ENCODE measurements at regions not wholly inside any gene's neighbourhood (a gene's known extent, or its start where the extent isn't known, plus 50 kb on each side); places are given as distances from the start of the nearest gene placed in this dataset.

DNA sequence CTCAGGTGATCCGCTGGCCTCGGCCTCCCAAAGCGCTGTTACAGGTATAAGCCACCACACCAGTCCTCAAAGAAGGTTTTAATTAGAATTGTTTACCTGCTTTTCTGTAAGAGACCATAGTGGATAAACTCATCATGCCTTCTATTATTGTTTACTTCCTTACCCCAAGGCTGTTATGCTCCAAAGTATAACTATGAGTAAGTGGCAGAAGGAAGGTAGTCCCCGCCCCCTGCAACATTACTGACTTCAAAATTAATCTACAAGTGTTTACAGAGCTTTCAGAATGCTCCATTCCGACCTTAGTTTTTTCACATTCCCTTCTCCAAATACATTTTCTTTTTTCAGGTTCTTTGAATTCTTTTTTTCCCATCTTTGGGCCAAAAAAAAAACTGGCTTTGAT is 480.5 kb upstream of the NOX3 start:
- TF ChIP-seq, protein P1, sequence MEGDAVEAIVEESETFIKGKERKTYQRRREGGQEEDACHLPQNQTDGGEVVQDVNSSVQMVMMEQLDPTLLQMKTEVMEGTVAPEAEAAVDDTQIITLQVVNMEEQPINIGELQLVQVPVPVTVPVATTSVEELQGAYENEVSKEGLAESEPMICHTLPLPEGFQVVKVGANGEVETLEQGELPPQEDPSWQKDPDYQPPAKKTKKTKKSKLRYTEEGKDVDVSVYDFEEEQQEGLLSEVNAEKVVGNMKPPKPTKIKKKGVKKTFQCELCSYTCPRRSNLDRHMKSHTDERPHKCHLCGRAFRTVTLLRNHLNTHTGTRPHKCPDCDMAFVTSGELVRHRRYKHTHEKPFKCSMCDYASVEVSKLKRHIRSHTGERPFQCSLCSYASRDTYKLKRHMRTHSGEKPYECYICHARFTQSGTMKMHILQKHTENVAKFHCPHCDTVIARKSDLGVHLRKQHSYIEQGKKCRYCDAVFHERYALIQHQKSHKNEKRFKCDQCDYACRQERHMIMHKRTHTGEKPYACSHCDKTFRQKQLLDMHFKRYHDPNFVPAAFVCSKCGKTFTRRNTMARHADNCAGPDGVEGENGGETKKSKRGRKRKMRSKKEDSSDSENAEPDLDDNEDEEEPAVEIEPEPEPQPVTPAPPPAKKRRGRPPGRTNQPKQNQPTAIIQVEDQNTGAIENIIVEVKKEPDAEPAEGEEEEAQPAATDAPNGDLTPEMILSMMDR (IDR thresholded peaks at IDR 0.05; ENCODE audit: low read depth, low read length, missing control alignments) = no peak
- H3K4me3 ChIP-seq (ENCODE audit: low read depth, low read length) = no peak overlapping the region
- no peak for DNase-seq (ENCODE audit: low read depth)
- in situ Hi-C loops (cut with HindIII; ENCODE audit: low sequenced_read_pairs) = no loop called here

DNA sequence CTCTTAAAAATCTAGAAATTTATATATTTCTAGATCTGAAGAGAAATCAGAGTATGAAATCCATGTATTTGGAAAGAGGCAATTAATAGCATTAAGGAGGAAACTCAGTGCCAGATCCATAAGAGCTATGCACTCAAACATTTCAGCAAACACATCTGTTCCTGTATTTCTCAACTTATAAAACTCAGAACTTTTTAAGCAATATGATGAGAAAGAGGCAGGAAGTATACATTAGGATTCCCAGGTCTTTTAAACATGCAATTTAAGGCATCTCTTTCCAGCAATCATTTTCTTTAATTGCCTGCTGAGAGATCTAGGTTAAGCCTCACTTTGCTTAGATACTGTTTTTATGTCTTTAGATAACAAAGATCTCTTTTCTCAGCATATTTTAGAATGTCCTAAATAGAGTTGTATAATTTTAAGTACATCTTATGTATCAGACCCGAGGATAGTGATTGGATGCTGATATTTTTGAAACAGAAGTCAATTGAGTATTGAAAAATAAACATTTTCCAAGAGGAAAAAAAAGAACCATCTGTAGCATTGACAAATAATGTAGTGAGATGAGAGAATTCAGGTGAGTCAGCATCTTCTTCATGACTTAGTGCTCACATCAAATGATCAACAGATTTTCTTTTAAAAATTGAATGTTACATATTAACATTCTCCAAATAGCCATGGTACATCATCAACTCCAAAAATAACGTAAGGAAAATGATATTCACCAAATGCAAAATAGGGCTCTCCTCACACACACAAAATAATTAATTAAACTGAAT is 461.4 kb upstream of the NOX3 start:
- no peak overlapping the region for H3K4me3 ChIP-seq (ENCODE audit: low read depth, low read length)
- DNase-seq (ENCODE audit: low read depth) = no peak
- TF ChIP-seq, protein P1 (IDR thresholded peaks at IDR 0.05; ENCODE audit: low read depth, low read length, missing control alignments) = no peak
- in situ Hi-C loops (cut with HindIII; ENCODE audit: low sequenced_read_pairs) = no loop called here

DNA sequence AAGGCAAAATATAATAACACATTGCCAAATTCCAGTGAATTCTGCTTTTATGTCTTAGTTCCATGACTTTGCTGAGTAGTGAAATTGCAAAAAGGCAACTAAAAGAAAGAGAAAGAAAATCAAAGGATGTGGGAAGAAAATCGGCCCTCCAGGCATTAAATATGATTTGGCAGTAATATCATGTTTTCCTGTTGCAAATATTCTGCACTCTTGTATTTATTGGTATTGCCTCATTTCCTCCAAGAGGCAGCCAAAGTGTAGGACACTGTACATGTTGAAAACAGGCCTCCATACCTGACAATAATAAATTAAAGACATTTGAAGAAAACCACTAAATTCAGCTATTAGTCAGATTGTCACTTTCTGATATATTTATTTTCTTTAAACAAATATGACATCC is 460.0 kb upstream of the NOX3 start:
- TF ChIP-seq, protein P1 (IDR thresholded peaks at IDR 0.05; ENCODE audit: low read depth, low read length, missing control alignments) = no peak
- no peak for DNase-seq (ENCODE audit: low read depth)
- in situ Hi-C loops (cut with HindIII; ENCODE audit: low sequenced_read_pairs) = no loop called here
- no peak overlapping the region for H3K4me3 ChIP-seq (ENCODE audit: low read depth, low read length)

DNA sequence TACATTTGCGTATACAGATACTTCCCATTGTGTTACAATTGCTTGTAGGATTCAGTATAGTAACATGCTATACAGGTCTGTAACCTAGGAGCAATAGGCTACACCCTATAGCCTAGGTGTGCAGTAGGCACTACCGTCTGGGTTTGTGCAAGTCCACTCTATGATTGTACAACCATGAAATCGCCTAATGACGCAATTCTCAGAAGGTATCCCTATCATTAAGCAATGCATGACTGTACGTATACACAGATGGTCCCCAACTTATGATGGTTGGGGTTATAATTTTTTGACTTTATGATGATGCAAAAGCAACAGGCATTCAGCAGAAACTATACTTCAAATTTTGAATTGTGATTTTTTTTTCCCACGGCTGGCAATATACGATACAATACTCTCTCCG is 458.2 kb upstream of the NOX3 start:
- no peak for DNase-seq (ENCODE audit: low read depth)
- TF ChIP-seq, protein P1 (IDR thresholded peaks at IDR 0.05; ENCODE audit: low read depth, low read length, missing control alignments) = no peak

DNA sequence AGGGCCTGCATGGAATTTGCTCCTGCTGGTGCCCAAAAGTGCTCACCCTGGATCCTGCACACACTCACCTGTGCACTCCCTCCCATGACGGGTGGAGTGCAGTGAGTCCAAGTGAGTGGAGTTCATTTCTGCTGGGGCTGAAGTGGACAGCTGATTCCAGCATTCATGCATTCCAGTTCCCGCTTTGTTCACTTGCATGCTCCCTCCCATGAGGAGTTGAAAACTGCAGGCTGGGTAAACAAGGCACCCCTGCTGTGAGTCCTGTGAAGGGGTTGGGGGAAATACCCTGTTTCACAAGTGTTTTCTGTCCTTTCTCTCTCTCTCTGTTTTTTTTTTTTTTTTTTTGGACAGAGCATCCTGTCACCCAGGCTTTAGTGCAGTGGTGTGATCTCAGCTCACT is 454.1 kb upstream of the NOX3 start:
- TF ChIP-seq, protein P1 (IDR thresholded peaks at IDR 0.05; ENCODE audit: low read depth, low read length, missing control alignments) = no peak
- in situ Hi-C loops (cut with HindIII; ENCODE audit: low sequenced_read_pairs) = no loop called here
- no peak for DNase-seq (ENCODE audit: low read depth)

More for the DNA sequence above, 458.2 kb upstream of the NOX3 start:
- no peak overlapping the region for H3K4me3 ChIP-seq (ENCODE audit: low read depth, low read length)
- in situ Hi-C loops (cut with HindIII; ENCODE audit: low sequenced_read_pairs) = no loop called here

DNA sequence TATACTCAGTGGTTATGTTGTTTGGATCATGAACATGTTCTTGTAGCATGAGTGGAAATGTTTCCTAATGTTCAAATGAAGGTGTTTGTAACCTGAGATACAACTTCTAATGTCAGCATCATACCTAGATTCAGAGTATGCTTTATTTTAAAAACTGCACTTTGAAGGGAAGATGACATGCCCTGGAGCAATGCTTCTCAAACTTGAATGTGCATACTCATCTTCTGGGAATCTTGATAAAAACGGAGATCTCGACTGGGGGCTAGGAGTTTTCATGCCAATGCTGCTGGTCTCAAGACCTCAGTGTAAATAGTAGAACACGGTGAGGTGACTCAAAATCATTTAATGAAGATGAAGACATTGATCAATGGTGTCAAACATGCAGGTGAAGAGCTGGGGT is 440.0 kb upstream of the NOX3 start:
- H3K4me3 ChIP-seq (ENCODE audit: low read depth, low read length) = no peak overlapping the region
- TF ChIP-seq, protein P1 (IDR thresholded peaks at IDR 0.05; ENCODE audit: low read depth, low read length, missing control alignments) = no peak
- no peak for DNase-seq (ENCODE audit: low read depth)
- in situ Hi-C loops (cut with HindIII; ENCODE audit: low sequenced_read_pairs) = no loop called here

More for the DNA sequence above, 454.1 kb upstream of the NOX3 start:
- no peak overlapping the region for H3K4me3 ChIP-seq (ENCODE audit: low read depth, low read length)

All from astrocyte of the cerebellum (primary cell).